Endothelial cell (in vitro differentiated cells): ENCODE measurements at regions not wholly inside any gene's neighbourhood (a gene's known extent, or its start where the extent isn't known, plus 50 kb on each side); places are given as distances from the start of the nearest gene placed in this dataset.

Experiments used
- DNase-seq: peaks from one replicate; pipeline ENCODE4 v3.0.0; 2021; ENCODE audit warnings: low spot score
- H3K27ac Mint-ChIP-seq: one replicate; pipeline ENCODE4 v1.8.0; 2021; ENCODE audit warnings: mixed read lengths, inconsistent platforms; ENCODE audit not compliant: unreplicated experiment
- H3K27me3 Mint-ChIP-seq: one replicate; pipeline ENCODE4 v1.8.0; 2021; ENCODE audit warnings: mild to moderate bottlenecking, moderate library complexity, mixed read lengths, inconsistent platforms; ENCODE audit not compliant: unreplicated experiment
- H3K36me3 Mint-ChIP-seq: one replicate; pipeline ENCODE4 v1.8.0; 2021; ENCODE audit warnings: mild to moderate bottlenecking, low read depth, mixed read lengths, inconsistent platforms; ENCODE audit not compliant: unreplicated experiment
- H3K4me1 Mint-ChIP-seq: one replicate; pipeline ENCODE4 v1.8.0; 2021; ENCODE audit warnings: mild to moderate bottlenecking, mixed read lengths, inconsistent platforms; ENCODE audit not compliant: unreplicated experiment
- H3K4me3 Mint-ChIP-seq: one replicate; pipeline ENCODE4 v1.8.0; 2021; ENCODE audit warnings: mild to moderate bottlenecking, mixed read lengths, inconsistent platforms; ENCODE audit not compliant: unreplicated experiment
- H3K9me3 Mint-ChIP-seq: one replicate; pipeline ENCODE4 v1.8.0; 2021; ENCODE audit warnings: mixed read lengths, inconsistent platforms; ENCODE audit not compliant: unreplicated experiment
- CTCF ChIP-seq: fragments of 200-600 bp; sonication (generic); IDR thresholded peaks from one replicate; pipeline ENCODE4 v1.5.0; 2021; ENCODE audit warnings: antibody characterized with exemption; ENCODE audit not compliant: unreplicated experiment

GRCh38 chr2:129716781-129717559, 262.5 kb upstream of the RAB6C start:
- TF ChIP-seq CTCF, result no peak
- H3K27ac Mint-ChIP-seq, result no peak overlapping the region
- no peak for DNase-seq
- H3K9me3 Mint-ChIP-seq, result no peaks in the 10 kb centered on the region
- peaks cover 14% of the 10 kb centered on the region for H3K4me1 Mint-ChIP-seq
- H3K36me3 Mint-ChIP-seq, result no peaks in the 10 kb centered on the region
- no peak overlapping the region for H3K4me3 Mint-ChIP-seq
- H3K27me3 Mint-ChIP-seq, result peaks cover 1% of the 10 kb centered on the region

GRCh38 chr2:129717560-129718130, 261.8 kb upstream of the RAB6C start:
- Mint-ChIP-seq H3K36me3 (no peaks in the 10 kb centered on the region), H3K4me1 (peaks cover 14% of the 10 kb centered on the region), H3K27ac (no peak overlapping the region), H3K4me3 (no peak overlapping the region), H3K9me3 (no peaks in the 10 kb centered on the region), H3K27me3 (peaks cover 1% of the 10 kb centered on the region)
- DNase-seq, result no peak
- TF ChIP-seq CTCF, result no peak

- H3K27ac Mint-ChIP-seq, result no peak overlapping the region
- TF ChIP-seq CTCF, result no peak
- no peaks in the 10 kb centered on the region for H3K36me3 Mint-ChIP-seq
- H3K4me1 Mint-ChIP-seq, result peaks cover 14% of the 10 kb centered on the region
- no peaks in the 10 kb centered on the region for H3K9me3 Mint-ChIP-seq
- no peak for DNase-seq
- no peak overlapping the region for H3K4me3 Mint-ChIP-seq
- peaks cover 4% of the 10 kb centered on the region for H3K27me3 Mint-ChIP-seq
These were observed 260.1 kb upstream of the RAB6C start for GRCh38 chr2:129719335-129719734.

- TF ChIP-seq CTCF, result no peak
- Mint-ChIP-seq H3K36me3 (no peaks in the 10 kb centered on the region), H3K27me3 (peaks cover 9% of the 10 kb centered on the region)
These were observed 259.1 kb upstream of the RAB6C start for GRCh38 chr2:129720360-129720759.

GRCh38 chr2:129720761-129721160, 258.7 kb upstream of the RAB6C start:
- no peak for TF ChIP-seq CTCF
- Mint-ChIP-seq H3K27ac (no peak overlapping the region), H3K9me3 (no peaks in the 10 kb centered on the region), H3K4me1 (peaks cover 14% of the 10 kb centered on the region), H3K4me3 (no peak overlapping the region), H3K27me3 (peaks cover 9% of the 10 kb centered on the region), H3K36me3 (no peaks in the 10 kb centered on the region)
- no peak for DNase-seq

More at GRCh38 chr2:129720360-129720759, 259.1 kb upstream of the RAB6C start:
- no peak overlapping the region for H3K4me3 Mint-ChIP-seq
- peaks cover 14% of the 10 kb centered on the region for H3K4me1 Mint-ChIP-seq
- no peaks in the 10 kb centered on the region for H3K9me3 Mint-ChIP-seq
- no peak overlapping the region for H3K27ac Mint-ChIP-seq
- DNase-seq, result no peak
